NB4 (cell line): ENCODE measurements at regions not wholly inside any gene's neighbourhood (a gene's known extent, or its start where the extent isn't known, plus 50 kb on each side); places are given as distances from the start of the nearest gene placed in this dataset.

Source experiments
- CTCF ChIP-seq: IDR thresholded peaks from one replicate; pipeline ENCODE4 v1.5.1; 2012; ENCODE audit warnings: low read depth, low read length
- MAX ChIP-seq: IDR thresholded peaks from 2 replicates; pipeline ENCODE4 v1.6.1; 2011; ENCODE audit warnings: low read depth, low read length
- MYC ChIP-seq: IDR thresholded peaks from 2 replicates; pipeline ENCODE4 v1.6.1; 2011; ENCODE audit warnings: low read depth, low read length
- POLR2A ChIP-seq: IDR thresholded peaks from 2 replicates; pipeline ENCODE4 v1.6.1; 2011; ENCODE audit warnings: mild to moderate bottlenecking; ENCODE audit not compliant: insufficient read length; ENCODE audit errors: extremely low read depth

GRCh38 chr4:124276461-124276860 lies 436.1 kb downstream of the ANKRD50 start:
- TF ChIP-seq POLR2A, result no peak
- TF ChIP-seq CTCF, result no peak
- no peak for TF ChIP-seq MYC
- TF ChIP-seq MAX, result no peak
